ENCODE measurements at regions not wholly inside any gene's neighbourhood (a gene's known extent, or its start where the extent isn't known, plus 50 kb on each side); places are given as distances from the start of the nearest gene placed in this dataset.
"Not testable (repeated sequence)": the region's sequence is repeated elsewhere in the genome, so short reads cannot be mapped to it uniquely, and the experiment has no call there.

DNA sequence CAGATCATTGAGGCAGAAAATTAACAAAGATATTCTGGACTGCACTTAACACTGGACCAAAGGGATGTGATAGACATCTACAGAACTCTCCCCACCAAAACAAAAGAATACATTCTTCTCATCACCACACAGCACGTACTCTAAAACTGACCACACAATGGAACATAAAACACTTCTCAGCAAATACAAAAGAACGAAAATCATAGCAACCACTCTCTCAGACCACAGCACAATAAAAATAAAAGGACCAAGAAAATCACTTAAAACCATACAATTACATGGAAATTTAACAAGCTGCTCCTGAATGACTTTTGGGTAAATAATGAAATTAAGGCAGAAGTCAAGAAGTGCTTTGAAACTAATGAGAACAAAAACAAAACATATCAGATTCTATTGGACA is 254.0 kb upstream of the STXBP6 start:
- no peak for DNase-seq

DNA sequence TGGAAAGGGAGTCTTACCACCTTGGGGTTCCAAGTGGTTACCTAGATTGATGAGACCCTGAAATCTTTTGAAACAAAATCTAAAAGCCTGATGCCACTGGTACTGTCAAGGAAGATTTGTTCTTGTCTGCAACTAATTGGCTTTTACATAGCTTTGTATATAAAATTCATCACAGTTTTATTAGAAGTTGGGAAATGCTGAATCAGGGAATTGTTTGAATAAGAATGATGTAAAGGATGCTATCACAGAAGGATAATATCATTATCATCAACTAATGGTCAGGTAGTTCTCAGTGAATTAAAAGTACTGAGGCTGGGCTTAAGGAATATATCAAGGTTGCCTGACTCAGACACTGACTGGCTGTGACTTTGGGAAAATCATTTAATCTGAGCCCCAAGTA is 248.3 kb upstream of the STXBP6 start:
- no peak for DNase-seq

DNA sequence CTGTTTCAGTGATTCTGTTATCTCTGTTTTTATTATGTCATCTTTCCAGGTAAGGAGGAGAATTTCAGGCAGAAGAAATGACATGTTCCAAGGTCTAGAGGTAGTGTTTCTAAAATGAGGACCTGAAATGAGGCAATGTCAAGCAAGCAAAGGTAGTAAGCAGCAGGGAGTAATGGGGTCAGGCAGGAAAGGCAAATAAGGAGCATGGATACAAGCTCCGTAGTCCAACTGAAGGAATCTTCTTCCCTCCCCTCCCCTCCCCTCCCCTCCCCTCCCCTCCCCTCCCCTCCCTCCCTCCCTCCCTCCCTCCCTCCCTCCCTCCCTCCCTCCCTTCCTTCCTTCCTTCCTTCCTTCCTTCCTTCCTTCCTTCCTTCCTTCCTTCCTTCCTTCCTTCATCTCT is 240.2 kb upstream of the STXBP6 start:
- DNase-seq = not testable (repeated sequence)

DNA sequence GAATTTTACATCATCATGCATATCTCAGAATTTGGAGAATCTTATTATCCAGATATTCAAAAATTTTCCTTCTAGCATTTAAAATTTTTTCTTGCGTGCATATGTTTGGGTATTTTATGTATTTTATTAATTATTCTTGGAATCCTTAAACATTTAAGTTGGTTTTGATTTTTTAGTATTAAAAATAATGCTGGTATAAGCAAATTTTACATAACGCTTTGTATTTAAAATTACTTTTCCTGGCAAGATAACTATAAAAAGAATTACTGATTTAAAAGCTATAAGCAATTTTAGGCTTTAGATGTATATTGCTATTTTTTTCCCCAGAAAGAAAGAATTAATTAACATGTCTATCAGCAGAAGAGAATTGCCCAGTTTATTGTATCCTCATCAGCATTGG is 224.6 kb upstream of the STXBP6 start:
- no peak for DNase-seq

DNA sequence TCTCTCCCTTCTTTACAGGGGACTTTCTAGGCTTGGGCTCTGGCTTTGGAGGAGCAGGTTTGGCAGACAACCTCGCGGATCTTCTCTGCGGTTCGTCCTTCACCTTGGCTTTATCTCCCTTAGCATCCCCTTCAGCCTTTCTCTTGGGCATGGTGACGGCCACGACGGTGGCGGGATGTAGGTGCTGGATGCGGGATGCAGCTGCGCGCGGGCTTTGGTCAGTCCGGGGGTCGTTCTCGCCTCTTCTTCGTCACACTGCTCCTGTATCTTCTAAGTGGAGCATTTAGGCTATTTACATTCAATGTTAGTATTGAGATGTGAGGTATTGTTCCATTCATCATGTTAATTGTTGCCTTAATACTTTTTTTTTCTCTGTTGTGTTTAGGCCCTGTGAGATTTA is 217.2 kb upstream of the STXBP6 start:
- no peak for DNase-seq

DNA sequence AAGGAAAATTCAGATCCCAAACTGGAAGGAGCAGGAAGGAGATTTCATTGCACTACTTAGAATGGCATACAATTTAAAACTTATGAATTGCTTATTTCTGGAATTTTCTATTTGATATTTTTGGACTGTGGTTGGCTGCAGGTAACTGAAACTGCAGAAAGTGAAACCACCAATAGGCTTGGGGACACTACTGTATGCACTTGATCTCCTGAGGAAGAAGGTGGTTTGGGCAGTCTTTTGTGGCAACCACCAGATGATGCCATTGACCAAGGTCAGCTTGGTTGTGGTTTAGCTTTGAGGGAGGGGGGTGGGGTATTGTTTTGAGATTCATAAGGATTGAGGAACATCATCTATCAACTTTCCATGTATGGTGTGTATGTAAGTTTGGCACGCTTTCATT is 209.5 kb upstream of the STXBP6 start:
- DNase-seq = no peak

DNA sequence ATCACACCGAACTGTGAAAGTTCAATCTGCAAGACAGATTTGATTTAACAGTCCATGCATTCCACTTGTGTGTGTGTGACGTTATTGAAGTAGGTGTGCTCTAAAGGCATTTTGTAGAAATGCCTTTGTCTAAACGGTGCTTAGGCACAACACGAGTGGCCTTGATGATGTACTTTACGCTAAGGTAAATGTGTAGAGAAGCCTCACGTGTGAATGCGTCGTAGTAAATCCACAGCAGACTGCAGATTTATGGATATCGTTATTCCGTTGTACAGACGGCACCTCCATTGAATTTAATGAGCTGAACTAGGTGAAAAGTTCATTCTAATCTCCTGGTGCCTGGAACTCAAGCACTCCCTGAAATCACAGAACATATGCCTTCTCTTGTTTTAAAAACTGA is 202.8 kb upstream of the STXBP6 start:
- DNase-seq = no peak

DNA sequence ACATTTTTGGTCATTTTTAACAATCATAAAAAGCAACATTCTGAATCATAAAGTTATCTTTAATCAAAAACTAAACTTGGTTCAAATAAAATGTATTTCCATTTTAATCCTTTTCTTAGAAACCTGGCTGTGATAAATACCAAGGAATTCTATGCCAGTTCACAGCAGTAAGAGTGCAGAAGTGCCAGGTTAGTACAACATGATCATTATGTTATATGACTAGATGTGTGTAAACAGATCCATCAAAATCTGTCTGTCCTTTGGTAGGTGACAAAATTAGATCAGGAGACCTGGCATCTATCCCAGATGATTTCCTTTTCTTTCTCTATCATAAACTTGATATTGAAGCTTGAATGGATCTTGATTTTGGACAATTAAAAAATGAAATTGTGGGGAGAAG is 200.6 kb upstream of the STXBP6 start:
- no peak for DNase-seq

DNA sequence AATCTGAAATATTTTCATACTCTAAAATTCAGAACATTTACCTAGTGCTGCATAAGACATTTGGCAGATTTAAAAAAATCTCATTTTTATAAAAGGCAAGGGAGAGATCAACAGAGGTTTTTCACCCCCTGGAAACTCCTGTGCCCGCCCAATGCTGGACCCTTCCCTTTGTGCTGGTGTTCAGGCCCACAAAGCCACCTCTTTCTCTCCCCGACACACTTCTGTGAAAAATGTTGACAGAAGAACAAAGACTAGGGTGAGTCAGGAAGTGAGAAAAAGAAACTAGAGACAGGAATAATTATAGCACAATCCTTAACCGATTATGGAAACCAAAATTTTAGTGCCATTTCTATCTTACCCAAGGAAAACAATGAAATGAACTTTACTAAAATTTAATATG is 197.7 kb upstream of the STXBP6 start:
- DNase-seq = no peak

DNA sequence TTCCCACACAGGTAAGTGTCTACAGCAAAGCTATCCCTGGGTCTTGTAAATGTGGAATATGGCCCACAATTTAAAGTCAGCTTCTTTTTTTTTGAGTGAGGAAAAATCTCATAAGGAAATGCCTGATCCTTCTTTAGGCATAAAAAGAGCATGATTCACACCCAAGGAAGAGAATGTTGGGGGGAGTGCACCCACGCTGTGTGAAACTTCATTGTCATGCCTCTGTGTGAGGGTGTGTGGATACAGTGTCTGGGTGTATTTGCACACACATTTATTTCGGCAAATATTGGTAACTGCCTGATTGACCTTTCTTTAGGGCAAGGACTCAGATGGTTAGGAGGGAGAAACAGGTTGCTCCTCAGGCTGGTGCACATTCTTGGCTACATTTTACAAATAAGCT is 196.8 kb upstream of the STXBP6 start:
- DNase-seq = no peak

DNA sequence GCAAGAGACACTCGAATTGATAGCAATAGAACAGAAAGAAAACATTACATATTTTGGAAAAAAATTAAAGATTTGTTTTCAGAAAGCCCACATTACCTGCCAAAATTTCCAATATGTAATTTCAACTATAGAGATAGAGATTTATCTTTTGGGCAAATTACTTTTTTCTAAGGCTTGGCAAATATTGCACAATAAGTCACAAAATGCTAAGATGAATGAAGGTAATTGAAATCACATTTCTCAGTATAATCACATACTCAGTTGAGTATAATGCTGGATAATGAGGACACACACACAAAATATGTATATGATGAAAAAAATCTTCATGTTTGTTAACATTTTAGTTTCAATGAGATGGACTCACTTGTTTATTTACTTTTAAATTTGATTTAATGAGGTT is 189.2 kb upstream of the STXBP6 start:
- no peak for DNase-seq

DNA sequence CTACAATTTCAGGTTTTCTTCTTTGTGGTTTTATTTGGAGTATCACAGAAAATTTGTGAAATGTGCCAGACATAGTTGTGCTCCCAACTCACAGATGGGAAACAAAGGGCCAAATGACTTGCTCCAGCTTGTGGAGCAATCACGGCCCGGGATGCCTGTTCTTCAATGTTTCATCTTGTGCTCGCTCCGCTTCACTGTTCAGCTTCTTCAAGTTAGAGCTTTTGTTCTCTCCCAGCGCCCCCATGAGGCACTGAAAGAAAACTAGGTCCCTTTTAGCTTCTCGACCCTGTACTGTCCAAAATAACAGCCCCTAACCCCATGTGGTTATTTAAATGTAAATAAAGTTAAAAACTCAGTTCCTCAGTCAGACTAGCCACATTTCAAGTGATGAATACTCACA is 187.9 kb upstream of the STXBP6 start:
- DNase-seq = no peak

DNA sequence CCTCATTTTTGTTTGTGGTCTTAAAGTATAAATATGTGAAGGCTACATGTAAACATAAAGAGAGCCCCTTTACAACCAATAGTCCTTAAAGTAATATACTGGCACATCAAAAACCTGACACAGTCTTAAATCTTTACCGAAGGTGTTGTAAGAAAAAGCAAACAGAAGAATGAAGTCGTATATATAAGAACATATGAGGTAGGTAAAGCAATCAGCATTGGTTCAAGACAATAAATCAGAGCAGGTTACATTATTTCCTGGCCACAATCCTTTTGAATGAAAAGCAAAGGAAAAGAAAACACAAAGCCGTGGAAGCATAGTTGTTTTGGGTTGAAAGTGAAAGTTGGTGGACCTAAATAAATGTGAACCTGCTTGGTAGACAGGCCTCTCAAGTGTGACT is 183.7 kb upstream of the STXBP6 start:
- DNase-seq = no peak

DNA sequence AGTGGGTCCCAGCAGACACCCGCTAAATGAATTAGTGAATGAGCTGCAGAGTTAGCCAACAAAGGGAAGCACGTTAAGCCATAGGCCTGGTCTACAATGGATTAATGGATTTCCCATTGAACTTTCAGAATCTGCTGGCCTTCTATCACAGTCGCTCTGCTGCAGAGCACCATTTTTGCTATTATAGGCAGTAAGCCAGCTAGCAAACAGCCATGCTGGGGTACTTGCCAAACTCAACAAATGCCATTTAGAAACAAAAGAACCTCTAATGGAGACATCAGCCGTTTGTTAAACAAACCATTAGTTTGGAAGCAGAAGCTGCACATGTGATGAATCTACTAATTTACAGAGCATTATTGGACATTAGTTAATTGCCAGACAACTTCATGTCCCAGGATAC is 181.1 kb upstream of the STXBP6 start:
- no peak for DNase-seq

DNA sequence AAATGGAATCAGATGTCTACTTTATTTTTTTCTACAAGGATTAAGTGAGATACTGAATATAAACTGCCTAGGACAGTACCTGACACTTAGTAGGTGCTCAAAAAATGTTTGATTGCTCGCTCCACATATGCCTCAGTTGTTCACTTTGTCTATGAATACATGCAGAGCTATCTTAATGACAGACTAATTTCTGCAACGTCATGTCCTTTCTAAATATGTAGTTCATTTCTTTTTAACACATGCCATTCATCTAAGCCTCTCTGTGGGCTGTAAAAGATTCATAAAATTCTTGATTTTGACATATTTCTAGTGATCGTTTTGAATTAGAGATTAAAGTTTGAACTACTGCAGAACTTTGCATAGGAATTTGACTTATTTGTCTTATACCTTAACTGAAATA is 176.3 kb upstream of the STXBP6 start:
- no peak for DNase-seq

DNA sequence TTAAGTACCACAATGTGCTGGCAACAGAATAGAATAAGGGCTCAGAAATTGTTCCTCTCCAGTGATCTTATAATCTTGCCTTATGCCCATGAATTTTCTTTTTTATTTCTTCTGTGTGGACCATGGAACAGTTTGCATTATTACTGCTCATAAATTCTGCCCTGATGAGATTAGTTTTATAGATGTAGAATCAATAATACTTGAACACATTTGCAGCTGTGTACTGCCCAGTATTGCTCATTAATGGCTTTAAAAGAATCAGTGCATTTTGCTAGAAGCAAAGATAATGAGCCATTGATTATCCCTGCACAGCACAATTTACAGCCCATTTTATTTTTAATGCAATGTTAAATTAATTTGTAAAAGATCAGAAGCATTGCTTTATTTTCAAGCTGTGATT is 172.3 kb upstream of the STXBP6 start:
- no peak for DNase-seq

DNA sequence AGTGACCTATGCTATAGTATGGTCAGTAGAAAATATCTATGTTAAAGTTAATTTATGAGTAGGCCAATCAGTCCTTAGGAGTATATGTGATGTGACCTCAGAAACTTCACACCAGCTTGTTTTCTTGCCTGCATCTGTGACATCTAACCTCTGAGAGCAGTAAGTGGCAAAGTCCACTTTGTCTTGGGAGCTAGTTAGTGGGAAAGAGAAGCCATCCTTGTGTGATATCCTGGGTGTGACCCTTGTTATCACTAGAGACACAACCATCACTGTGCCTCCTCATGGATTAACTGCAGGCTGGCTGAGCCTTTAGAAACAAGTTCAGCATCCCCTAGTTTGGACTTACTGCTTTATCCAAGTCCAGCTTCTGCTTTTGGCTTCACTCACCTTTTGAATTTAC is 170.6 kb upstream of the STXBP6 start:
- no peak for DNase-seq

DNA sequence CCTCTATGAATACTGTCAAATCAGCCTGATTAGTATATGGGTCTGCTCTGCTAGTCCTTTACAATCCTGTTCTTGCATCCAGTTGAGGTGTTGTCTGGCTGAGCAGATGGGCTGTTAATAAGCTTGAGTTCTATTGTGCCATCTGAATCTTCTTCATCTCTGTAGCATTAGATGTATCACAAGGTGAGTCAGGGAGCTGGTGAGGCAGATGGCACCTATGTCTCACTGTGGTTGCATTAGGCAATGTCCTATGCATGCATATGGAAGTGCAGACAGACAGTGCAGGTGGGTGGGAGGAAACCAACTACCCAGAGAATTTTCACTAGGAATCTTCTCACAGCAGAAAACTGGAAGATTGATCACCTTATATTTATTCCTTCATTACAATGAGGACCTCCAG is 165.7 kb upstream of the STXBP6 start:
- DNase-seq = no peak

DNA sequence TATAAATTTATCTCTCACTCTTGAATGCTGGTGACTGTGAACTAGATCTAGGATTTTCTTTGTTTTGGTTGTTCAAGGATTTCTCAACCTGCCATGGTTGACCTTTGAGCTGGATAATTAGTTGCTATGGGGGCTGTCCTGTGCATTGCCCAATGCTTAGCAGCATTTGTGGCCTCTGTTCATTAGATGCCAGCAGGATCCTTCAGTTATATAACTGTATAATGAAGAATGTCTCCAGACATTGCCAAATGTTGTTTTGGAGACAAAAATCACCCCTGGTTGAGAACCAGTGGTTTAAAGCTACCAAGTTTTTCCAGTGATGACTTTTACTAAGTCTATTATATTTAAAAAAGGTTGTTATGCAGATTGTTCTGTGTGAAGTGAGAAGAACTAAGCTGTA is 147.9 kb upstream of the STXBP6 start:
- DNase-seq = no peak

DNA sequence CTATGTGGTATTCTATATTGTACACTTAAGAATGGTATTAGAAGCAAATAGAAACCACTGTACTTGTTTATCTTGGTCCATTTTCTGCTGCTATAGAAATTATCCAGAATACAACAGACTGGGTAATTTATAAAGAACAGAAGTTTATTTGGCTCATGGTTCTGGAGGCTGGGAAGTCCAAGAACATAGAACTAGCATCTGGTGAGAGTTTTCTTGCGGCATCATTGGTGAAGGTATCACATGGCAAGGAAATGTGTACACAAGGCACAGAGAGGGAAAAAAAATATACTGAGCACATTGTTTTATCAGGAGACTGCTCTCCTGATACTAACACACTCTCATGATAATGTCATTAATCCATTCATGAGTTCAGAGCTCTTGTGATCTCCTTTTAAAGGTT is 130.3 kb upstream of the STXBP6 start:
- no peak for DNase-seq

DNA sequence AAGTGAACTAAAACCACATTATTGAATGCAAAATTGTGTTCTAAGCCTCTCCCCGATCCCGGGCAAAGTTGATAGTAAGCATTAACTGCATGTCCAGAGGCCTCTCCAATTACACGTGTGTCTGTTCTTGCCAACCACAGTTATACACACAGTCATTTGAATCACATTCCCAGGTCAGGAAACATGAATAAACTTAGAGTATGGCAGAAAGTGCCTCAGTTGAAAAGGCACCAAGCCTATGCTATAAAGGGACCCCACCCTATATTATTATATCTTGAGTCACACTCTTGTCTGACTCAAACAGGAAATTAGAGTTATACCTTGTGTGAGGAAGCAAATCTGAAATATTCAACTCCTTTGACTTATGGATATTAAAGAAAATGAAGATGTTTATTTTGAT is 128.3 kb upstream of the STXBP6 start:
- DNase-seq = no peak

DNA sequence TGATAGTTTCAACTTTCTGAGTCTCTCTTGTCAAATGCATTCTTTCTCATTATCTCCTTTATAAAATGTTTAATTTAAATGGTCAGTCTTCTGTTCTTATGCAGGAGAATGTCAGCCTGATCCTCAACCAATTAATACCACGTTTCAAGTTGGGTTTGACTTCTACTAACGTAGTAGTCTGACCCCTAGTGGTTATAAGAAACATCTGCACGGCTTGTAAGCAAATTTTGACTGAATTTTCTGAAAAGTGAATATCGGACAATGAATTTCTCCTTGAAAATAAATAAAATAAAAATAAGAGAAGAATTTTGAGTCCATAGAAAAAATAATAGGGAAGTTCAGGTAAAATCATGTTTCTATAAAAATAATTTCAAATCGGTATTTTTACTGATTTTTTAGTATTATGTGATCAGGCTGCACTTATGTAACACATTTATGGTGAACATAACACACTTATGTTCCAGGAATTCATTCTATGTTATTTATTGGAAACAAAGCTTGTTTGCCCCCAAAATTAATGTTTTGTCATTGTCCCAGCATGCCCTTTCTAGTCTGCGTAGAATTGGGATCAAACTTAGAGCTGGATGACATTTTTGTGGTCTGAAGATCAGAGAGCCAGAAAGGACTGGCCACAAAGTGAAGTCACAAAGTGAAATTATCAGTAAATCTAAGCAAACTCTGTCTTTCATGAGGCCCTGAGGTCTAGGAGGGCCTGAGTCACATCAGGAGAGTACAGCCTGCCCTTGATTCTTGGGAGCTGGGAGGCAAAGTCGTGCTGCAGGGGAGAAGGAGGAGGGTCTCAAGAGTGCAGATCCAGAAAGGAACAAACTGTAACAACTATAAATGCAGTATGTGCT is 101.2 kb upstream of the STXBP6 start:
- DNase-seq = no peak

DNA sequence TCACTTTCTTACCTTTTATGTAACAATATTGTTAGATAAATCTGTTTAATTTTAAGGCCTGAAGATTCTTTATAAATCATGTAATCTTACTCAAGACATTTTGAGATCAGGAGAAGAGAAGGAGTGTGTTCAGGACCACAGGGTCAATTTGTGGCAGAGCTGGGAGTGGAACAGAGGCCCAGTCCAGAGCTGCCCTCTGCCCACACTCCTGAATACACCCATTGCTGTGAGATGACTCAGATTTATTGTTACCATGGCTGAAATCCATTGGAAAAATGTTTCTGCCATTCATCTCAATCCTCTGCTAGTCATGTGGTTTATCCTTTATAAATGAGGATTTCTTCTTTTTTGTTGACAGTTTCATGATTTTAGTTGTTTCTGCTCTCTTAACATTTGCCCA is 100.5 kb upstream of the STXBP6 start:
- no peak for DNase-seq

DNA sequence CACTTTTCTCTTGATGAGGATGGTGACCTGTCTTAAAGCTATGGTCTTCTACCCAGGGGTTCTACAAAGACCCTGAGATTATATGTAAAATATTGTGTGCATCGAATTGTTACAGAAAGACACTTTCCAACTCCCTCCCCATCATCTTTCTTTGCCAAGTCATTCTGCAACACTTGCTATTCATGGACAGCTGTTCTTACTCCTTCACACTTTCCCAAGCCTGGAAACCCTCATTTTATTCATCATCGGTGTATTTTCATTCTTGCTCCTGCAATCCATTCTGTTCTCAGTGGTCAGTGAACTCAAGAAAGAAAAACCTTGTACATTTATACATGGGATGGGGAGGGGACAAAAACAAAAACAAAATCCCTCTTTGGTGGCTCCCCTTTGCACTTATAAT is 90.5 kb upstream of the STXBP6 start:
- no peak for DNase-seq

DNA sequence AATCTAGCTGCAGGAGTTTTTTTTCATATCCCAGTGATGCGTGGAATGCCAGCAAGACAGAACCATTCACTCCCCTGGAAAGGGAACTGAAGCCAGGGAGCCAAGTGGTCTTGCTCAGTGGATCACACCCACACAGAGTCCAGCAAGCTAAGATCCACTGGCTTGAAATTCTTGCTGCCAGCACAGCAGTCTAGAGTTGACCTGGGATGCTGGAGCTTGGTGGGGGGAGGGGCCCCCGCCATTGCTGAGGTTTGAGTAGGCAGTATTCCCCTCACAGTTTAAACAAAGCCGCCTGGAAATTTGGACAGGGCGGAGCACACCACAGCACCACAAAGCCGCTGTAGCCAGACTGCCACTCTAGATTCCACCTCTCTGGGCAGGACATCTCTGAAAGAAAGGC is 86.9 kb upstream of the STXBP6 start:
- DNase-seq = no peak

DNA sequence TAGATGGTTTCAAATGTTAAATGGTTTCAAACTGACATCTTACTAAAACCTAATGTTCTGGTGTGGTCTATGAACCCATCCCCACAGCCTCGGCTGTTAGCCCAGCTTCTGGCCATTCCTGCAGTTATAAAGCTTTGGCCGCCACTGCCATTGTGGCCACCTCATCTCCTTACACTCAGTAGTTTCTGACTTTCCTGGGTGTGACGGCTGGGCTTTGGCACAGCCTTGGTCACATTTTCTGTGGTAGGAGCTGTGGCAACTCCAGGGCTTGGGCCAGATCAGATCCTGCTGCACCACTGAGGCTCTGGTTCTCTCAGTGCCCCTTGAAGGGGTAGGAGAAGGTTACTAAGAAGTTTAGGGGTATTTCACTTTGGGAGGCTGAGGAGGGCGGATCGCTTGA is 84.2 kb upstream of the STXBP6 start:
- DNase-seq = no peak
